ENCODE measurements at regions not wholly inside any gene's neighbourhood (a gene's known extent, or its start where the extent isn't known, plus 50 kb on each side); places are given as distances from the start of the nearest gene placed in this dataset.
A peak's percentile ranks its signal among the peaks of the same experiment; 100 is the strongest.

DNA sequence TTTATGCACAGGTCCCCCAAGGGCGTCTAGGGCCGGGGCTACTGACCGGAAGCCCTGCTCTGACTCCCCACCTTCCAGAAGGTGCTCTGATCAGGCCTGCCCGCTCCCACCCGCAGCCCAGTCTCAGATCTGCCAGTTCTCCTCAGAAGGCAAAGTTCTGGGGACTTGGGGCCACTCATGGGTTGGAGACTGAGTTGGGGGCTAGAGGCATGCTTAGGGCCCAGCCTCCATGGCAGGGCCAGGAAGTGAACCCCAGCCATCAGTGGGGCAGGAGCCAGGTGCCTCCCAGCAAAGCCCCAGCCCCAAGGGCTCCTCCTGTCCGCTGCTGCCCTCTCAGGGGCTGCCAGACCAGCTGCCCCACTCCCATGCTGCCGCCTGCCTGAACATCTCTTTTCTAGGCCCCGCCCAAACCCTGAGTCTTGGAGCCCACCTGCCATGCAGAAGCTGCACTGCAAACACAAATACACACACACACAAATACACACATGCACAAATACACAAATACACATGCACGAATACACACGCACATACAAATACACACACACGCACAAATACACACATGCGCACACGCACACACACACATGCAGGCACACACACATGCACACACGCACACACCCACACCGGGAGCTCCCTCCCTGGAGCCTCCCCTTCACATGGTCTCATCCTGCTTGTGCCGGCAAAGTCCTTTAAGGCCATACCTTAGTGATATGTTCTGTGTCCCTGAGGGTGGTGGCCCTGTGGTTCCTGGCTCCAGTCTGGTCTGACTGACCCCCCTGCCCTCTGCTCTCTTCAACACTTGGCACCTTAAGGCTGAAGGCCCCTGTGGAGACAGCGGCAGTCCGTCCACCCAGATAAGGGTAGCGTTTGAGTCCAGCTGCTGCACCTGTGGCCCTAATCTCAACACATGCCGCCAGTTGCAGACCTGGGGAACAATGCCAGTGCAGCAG lies 59.2 kb upstream of the KLF13 start:
- no peaks in the 10 kb centered on the region for H3K9me3 ChIP-seq (ENCODE audit: control insufficient read depth in 2 of 3, low read length in 3 of 3)
- peaks cover 0 to 3% (median 0%) of the 10 kb centered on the region in 5 donors for H3K36me3 Mint-ChIP-seq
- H3K4me3 ChIP-seq (ENCODE audit: low read length), result peak overlapping the region; percentile 24
- POLR2A ChIA-PET, result interaction anchor here (0.5 to 8.4 kb wide), 25 partner anchors 14 to 168 kb away, joined by 3 to 141 read pairs (median 5); partner anchors contain the start of gene KLF13
- H3K27ac Mint-ChIP-seq, result peak overlapping the region; percentile 94 to 100 (median 96)
- H3K4me3 Mint-ChIP-seq, result peak overlapping the region; percentile 51 to 95 (median 76)
- CTCF ChIA-PET, result interaction anchor here (0.6 to 1.7 kb wide), 11 partner anchors 36 to 221 kb away, joined by 3 to 6 read pairs (median 3); partner anchors contain the start of gene KLF13
- H3K27me3 ChIP-seq (ENCODE audit: control insufficient read depth in 2 of 2, insufficient read depth in 2 of 2, low read length in 2 of 2), result no peaks in the 10 kb centered on the region
- peaks cover 0 to 4% (median 0%) of the 10 kb centered on the region in 11 donors for H3K9me3 Mint-ChIP-seq
- no peaks in the 10 kb centered on the region for H3K36me3 ChIP-seq (ENCODE audit: control insufficient read depth in 2 of 3, insufficient read depth in 3 of 3, low read length in 3 of 3)
- peaks cover 48 to 82% of the 10 kb centered on the region in 2 donors for H3K4me1 ChIP-seq (ENCODE audit: control insufficient read depth in 2 of 2, insufficient read depth in 2 of 2, low read length in 2 of 2)
- peaks cover 56 to 97% (median 89%) of the 10 kb centered on the region in 7 donors for H3K4me1 Mint-ChIP-seq
- intact Hi-C loops (cut with micrococcal nuclease), result loop anchor here (1.0 to 5.0 kb wide), 5 partner anchors 21 to 167 kb away; no protein-coding TSS in a partner anchor
- peak overlapping the region; percentile 56 for H3K27ac ChIP-seq (ENCODE audit: low read depth, low read length)
- DNase-seq (peak in 2 of 9 donors; percentile 5 to 20), ATAC-seq (no peak)
- H3K27me3 Mint-ChIP-seq, result no peaks in the 10 kb centered on the region

DNA sequence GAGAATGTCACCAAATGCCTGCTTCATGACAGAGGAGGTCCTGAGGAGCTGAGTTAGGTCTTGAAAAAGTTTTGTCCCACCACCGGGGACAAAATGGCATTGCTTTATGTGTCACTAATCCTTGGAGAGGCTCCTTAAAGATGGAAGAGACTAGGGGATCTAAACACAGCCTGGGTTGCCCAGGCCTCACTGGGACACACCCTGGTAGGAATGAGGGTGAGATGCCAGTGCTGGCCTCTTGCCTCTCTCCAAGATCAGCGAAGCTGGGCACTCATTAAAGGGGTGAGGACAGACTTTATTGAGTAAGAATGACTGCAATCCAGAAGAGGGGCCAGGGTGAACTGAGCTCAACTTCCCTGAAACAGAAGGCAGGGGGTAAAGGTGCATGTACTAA lies 58.5 kb upstream of the KLF13 start:
- H3K4me3 Mint-ChIP-seq, result peak overlapping the region in 6 of 10 donors; percentile 66 to 95 (median 78)
- peak overlapping the region; percentile 94 to 100 (median 96) for H3K27ac Mint-ChIP-seq
- POLR2A ChIA-PET, result interaction anchor here (0.5 to 8.4 kb wide), 12 partner anchors 13 to 100 kb away, joined by 3 to 141 read pairs (median 5); partner anchors contain the start of gene KLF13
- Histone ChIP-seq H3K4me1 (ENCODE audit: control insufficient read depth in 2 of 2, insufficient read depth in 2 of 2, low read length in 2 of 2) (peaks cover 43 to 75% of the 10 kb centered on the region in 2 donors), H3K9me3 (ENCODE audit: control insufficient read depth in 2 of 3, low read length in 3 of 3) (no peaks in the 10 kb centered on the region), H3K27me3 (ENCODE audit: control insufficient read depth in 2 of 2, insufficient read depth in 2 of 2, low read length in 2 of 2) (no peaks in the 10 kb centered on the region), H3K27ac (ENCODE audit: low read depth, low read length) (no peak overlapping the region), H3K36me3 (ENCODE audit: control insufficient read depth in 2 of 3, insufficient read depth in 3 of 3, low read length in 3 of 3) (no peaks in the 10 kb centered on the region), H3K4me3 (ENCODE audit: low read length) (no peak overlapping the region)
- H3K27me3 Mint-ChIP-seq, result no peaks in the 10 kb centered on the region
- ATAC-seq (no peak), DNase-seq (peak in 2 of 9 donors; percentile 5 to 19)
- CTCF ChIA-PET, result interaction anchor here (0.6 to 1.7 kb wide), 7 partner anchors 44 to 220 kb away, joined by 3 to 6 read pairs (median 3); partner anchors contain the start of gene KLF13
- intact Hi-C loops (cut with micrococcal nuclease), result loop anchor here in 1 of 2 donors (5.0 kb wide), 1 partner anchor 39 kb away; no protein-coding TSS in a partner anchor
- peaks cover 0 to 4% (median 0%) of the 10 kb centered on the region in 11 donors for H3K9me3 Mint-ChIP-seq
- H3K36me3 Mint-ChIP-seq, result peaks cover 0 to 3% (median 0%) of the 10 kb centered on the region in 5 donors
- H3K4me1 Mint-ChIP-seq, result peaks cover 51 to 94% (median 85%) of the 10 kb centered on the region in 7 donors

DNA sequence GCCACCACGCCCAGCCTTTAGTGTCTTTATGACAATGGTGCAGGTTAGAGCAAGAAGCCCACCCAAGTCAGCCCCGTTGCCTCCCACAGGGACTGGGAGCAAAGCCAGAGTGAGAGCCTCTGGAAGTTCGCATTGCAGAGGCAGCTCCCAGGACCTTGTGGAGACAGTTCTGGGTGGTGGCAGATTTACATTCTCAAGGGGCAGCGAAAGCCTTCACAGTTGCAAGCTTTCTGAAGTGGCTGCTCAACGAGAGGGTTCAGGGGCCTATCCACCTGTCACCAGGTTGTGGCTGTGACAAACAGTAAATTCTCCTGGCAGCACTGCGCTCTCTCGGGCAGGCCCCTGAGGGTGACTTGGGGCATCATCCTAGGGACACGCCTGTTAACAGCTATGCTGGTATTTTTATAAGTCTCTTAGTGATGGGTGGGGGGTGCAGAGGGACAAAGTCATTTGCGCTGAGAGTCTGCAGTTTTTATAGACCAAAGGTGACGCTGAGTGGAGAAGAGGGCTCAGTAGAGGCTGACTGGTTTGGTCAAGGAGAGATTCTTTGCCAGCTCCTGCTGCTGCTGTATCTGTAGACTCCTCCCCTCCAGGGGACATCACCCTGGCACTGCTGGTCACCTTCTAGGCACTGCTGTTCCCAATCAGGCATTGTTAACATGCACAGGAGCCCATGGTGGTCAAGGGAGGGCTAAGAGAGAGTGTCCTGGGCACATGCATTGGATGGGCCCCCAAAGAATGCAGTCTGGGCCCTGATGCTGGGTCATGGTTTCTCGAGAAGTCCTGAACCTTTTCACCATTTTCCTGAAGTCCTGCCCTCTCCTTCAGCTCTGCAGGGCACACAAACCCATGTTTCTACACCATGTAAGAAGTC lies 57.5 kb upstream of the KLF13 start:
- H3K27me3 Mint-ChIP-seq, result no peaks in the 10 kb centered on the region
- DNase-seq (peak in 2 of 9 donors; percentile 2 to 16), ATAC-seq (no peak)
- H3K9me3 Mint-ChIP-seq, result peaks cover 0 to 4% (median 0%) of the 10 kb centered on the region in 11 donors
- Histone ChIP-seq H3K4me1 (ENCODE audit: control insufficient read depth in 2 of 2, insufficient read depth in 2 of 2, low read length in 2 of 2) (peaks cover 32 to 65% of the 10 kb centered on the region in 2 donors), H3K4me3 (ENCODE audit: low read length) (no peak overlapping the region), H3K27me3 (ENCODE audit: control insufficient read depth in 2 of 2, insufficient read depth in 2 of 2, low read length in 2 of 2) (no peaks in the 10 kb centered on the region), H3K9me3 (ENCODE audit: control insufficient read depth in 2 of 3, low read length in 3 of 3) (no peaks in the 10 kb centered on the region), H3K27ac (ENCODE audit: low read depth, low read length) (no peak overlapping the region), H3K36me3 (ENCODE audit: control insufficient read depth in 2 of 3, insufficient read depth in 3 of 3, low read length in 3 of 3) (no peaks in the 10 kb centered on the region)
- peaks cover 46 to 86% (median 78%) of the 10 kb centered on the region in 7 donors for H3K4me1 Mint-ChIP-seq
- H3K36me3 Mint-ChIP-seq, result peaks cover 0 to 3% (median 0%) of the 10 kb centered on the region in 5 donors
- ChIA-PET CTCF (interaction anchor here (0.6 to 1.7 kb wide), 3 partner anchors 54 to 219 kb away, joined by 3 to 4 read pairs (median 3); no protein-coding TSS in a partner anchor), POLR2A (interaction anchor here (0.5 to 8.4 kb wide), 9 partner anchors 12 to 63 kb away, joined by 3 to 141 read pairs (median 6); partner anchors contain the start of gene KLF13)
- H3K27ac Mint-ChIP-seq, result peak overlapping the region; percentile 18 to 98 (median 85)
- intact Hi-C loops (cut with micrococcal nuclease), result loop anchor here in 1 of 2 donors (5.0 kb wide), 1 partner anchor 38 kb away; no protein-coding TSS in a partner anchor
- H3K4me3 Mint-ChIP-seq, result peak overlapping the region in 5 of 10 donors; percentile 5 to 68 (median 13)

DNA sequence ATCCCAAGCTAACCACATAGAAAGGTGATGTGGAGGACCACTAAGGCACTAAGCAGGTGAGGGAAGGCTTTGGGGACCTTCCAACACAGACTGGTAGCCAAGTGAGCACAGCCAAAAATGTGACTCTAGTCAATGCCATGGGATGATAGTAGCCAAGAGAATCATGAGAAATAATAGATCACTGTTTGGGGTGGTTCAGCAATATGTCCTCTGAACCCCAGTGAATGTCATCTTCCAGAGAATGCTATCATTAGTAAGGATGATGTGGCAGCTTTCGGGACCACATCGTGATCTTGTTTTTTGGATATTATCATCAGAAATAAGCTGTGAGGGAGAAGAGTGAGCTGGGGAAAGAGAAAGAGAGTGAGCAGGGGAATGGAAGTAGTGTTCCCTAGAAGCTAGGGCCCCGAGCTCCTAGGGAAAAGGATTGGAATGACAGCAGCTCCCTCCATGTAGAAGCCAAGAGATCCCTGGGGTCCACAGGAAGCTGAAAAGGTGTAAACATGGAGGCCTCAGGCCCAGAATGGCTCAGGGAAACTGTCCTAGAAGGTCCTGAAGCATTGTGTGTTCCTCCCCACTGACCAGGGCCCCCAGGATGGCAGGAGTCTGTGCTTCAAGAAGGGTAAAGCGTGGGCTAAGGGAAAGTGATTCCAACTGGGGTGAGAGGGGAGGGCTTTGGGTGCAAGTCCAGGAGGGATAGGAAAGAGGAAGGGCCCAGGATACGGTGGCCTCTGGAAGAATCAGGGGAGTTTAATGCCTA lies 56.6 kb upstream of the KLF13 start:
- no peaks in the 10 kb centered on the region for H3K9me3 ChIP-seq (ENCODE audit: control insufficient read depth in 2 of 3, low read length in 3 of 3)
- peak overlapping the region in 2 of 10 donors; percentile 5 for H3K4me3 Mint-ChIP-seq
- no peak overlapping the region for H3K4me3 ChIP-seq (ENCODE audit: low read length)
- H3K4me1 Mint-ChIP-seq, result peaks cover 49 to 86% (median 77%) of the 10 kb centered on the region in 7 donors
- DNase-seq, result peak in 1 of 9 donors; percentile 12
- H3K36me3 ChIP-seq (ENCODE audit: control insufficient read depth in 2 of 3, insufficient read depth in 3 of 3, low read length in 3 of 3), result no peaks in the 10 kb centered on the region
- H3K27me3 Mint-ChIP-seq, result no peaks in the 10 kb centered on the region
- H3K27me3 ChIP-seq (ENCODE audit: control insufficient read depth in 2 of 2, insufficient read depth in 2 of 2, low read length in 2 of 2), result no peaks in the 10 kb centered on the region
- intact Hi-C loops (cut with micrococcal nuclease), result loop anchor here in 1 of 2 donors (5.0 kb wide), 1 partner anchor 37 kb away; no protein-coding TSS in a partner anchor
- peak overlapping the region; percentile 45 to 98 (median 85) for H3K27ac Mint-ChIP-seq
- POLR2A ChIA-PET, result interaction anchor here (0.5 to 2.3 kb wide), 6 partner anchors 17 to 60 kb away, joined by 3 to 9 read pairs (median 3); no protein-coding TSS in a partner anchor
- H3K9me3 Mint-ChIP-seq, result peaks cover 0 to 4% (median 0%) of the 10 kb centered on the region in 11 donors
- no peak overlapping the region for H3K27ac ChIP-seq (ENCODE audit: low read depth, low read length)
- ATAC-seq, result no peak
- peaks cover 0 to 2% (median 0%) of the 10 kb centered on the region in 5 donors for H3K36me3 Mint-ChIP-seq
- peaks cover 24 to 61% of the 10 kb centered on the region in 2 donors for H3K4me1 ChIP-seq (ENCODE audit: control insufficient read depth in 2 of 2, insufficient read depth in 2 of 2, low read length in 2 of 2)
- CTCF ChIA-PET, result interaction anchor here (1.1 kb wide), 1 partner anchor 53 kb away, joined by 3 read pairs; no protein-coding TSS in a partner anchor

DNA sequence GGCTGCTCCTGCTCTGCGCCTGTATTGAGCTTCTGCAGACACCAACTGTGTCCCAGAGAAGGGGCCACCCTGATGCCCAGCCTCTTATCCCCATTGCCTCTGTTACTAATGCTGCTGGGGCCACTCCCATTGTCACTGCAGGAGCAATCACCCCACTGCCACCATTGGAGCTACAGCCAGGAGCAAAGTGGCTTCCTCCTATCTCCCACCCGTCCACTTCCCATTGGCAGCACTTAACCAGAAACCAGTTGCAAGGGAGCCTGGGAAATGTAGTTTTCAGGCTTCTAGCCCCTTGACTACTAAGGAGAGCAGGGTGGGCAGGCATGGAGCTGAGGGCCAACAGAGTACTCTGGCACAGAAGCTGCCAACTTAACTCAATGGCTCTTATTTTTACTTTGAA lies 55.9 kb upstream of the KLF13 start:
- peak overlapping the region in 6 of 9 donors; percentile 28 to 98 (median 94) for H3K27ac Mint-ChIP-seq
- H3K4me3 Mint-ChIP-seq, result no peak overlapping the region
- no peaks in the 10 kb centered on the region for H3K27me3 ChIP-seq (ENCODE audit: control insufficient read depth in 2 of 2, insufficient read depth in 2 of 2, low read length in 2 of 2)
- H3K9me3 ChIP-seq (ENCODE audit: control insufficient read depth in 2 of 3, low read length in 3 of 3), result no peaks in the 10 kb centered on the region
- H3K4me1 Mint-ChIP-seq, result peaks cover 46 to 80% (median 71%) of the 10 kb centered on the region in 7 donors
- no peak overlapping the region for H3K4me3 ChIP-seq (ENCODE audit: low read length)
- DNase-seq, result peak in 2 of 9 donors; percentile 2 to 11
- H3K4me1 ChIP-seq (ENCODE audit: control insufficient read depth in 2 of 2, insufficient read depth in 2 of 2, low read length in 2 of 2), result peaks cover 16 to 53% of the 10 kb centered on the region in 2 donors
- no peak for ATAC-seq
- ChIA-PET CTCF (no interaction called here), POLR2A (interaction anchor here (1.0 to 1.5 kb wide), 4 partner anchors 24 to 55 kb away, joined by 3 to 4 read pairs (median 3); partner anchors contain the start of gene KLF13)
- H3K9me3 Mint-ChIP-seq, result peaks cover 0 to 4% (median 0%) of the 10 kb centered on the region in 11 donors
- no peaks in the 10 kb centered on the region for H3K36me3 ChIP-seq (ENCODE audit: control insufficient read depth in 2 of 3, insufficient read depth in 3 of 3, low read length in 3 of 3)
- intact Hi-C loops (cut with micrococcal nuclease), result no loop called here
- peaks cover 0 to 2% (median 0%) of the 10 kb centered on the region in 5 donors for H3K36me3 Mint-ChIP-seq
- no peak overlapping the region for H3K27ac ChIP-seq (ENCODE audit: low read depth, low read length)
- no peaks in the 10 kb centered on the region for H3K27me3 Mint-ChIP-seq

Measured in naive thymus-derived CD4-positive, alpha-beta T cell (primary cell).